Prostate gland (tissue), 2 donors: ENCODE measurements at regions not wholly inside any gene's neighbourhood (a gene's known extent, or its start where the extent isn't known, plus 50 kb on each side); places are given as distances from the start of the nearest gene placed in this dataset.
"Not testable (repeated sequence)": the region's sequence is repeated elsewhere in the genome, so short reads cannot be mapped to it uniquely, and the experiment has no call there.

Experiments
- DNase-seq: peaks from one replicate; pipeline ENCODE4 v3.0.0-alpha.2; 2019; ENCODE audit warnings: low spot score
- H3K27ac ChIP-seq, 2 donors: fragments of 200-600 bp; sonication (generic); 2 replicates each; pipeline ENCODE4 v1.5.1; 2017 to 2019
- H3K27me3 ChIP-seq: fragments of 200-600 bp; sonication (generic); replicated peaks from 2 replicates; pipeline ENCODE4 v1.5.1; 2019; ENCODE audit not compliant: insufficient read depth
- H3K36me3 ChIP-seq, 2 donors: fragments of 200-600 bp; sonication (generic); 1 replicate in 1 of 2; 2 replicates in 1 of 2; pipeline versions ENCODE4 v1.5.1 to v1.8.1; 2017 to 2019
- H3K4me1 ChIP-seq: fragments of 200-600 bp; sonication (generic); replicated peaks from 2 replicates; pipeline ENCODE4 v1.5.1; 2019
- H3K4me3 ChIP-seq, 2 donors: fragments of 200-600 bp; sonication (generic); 2 replicates each; pipeline ENCODE4 v1.5.1; 2017 to 2019
- H3K9me3 ChIP-seq: fragments of 200-600 bp; sonication (generic); 2 replicates; pipeline ENCODE4 v1.5.1; 2017
- CTCF ChIP-seq, 4 experiments: fragments of 200-600 bp in 2 of 4; fragments of 450-650 bp in 2 of 4; sonication (generic) in 2 of 4; IDR thresholded peaks; 1 replicate in 3 of 4; 2 replicates in 1 of 4; pipeline ENCODE4 v1.5.1; 2016 to 2019; ENCODE audit warnings: antibody characterized with exemption in 4 of 4, mild to moderate bottlenecking in 2 of 4, moderate library complexity in 2 of 4
- POLR2A ChIP-seq: fragments of 450-650 bp; IDR thresholded peaks from one replicate; pipeline ENCODE4 v1.6.1; 2016; ENCODE audit warnings: antibody characterized with exemption, mild to moderate bottlenecking
- POLR2AphosphoS5 ChIP-seq: sonication (generic); formaldehyde crosslinking; IDR thresholded peaks from one replicate; pipeline ENCODE4 v1.6.1; 2017; ENCODE audit warnings: antibody characterized with exemption
- WGBS: methylation state at CpG from one replicate; pipeline ENCODE4 v1.1.5; 2018; 5-methylcytosine and 5-hydroxymethylcytosine counted together
- intact Hi-C: fragments of 100-400 bp; cut with DNase I; formaldehyde crosslinking; loops from one replicate; pipeline ENCODE4 v1.14.2; 2022

GRCh38 chr4:174401471-174402130 is 117.9 kb downstream of the CEP44 start:
- no peak overlapping the region for H3K4me3 ChIP-seq
- DNase-seq, result no peak
- no peak for TF ChIP-seq CTCF (IDR thresholded peaks at IDR 0.05)
- TF ChIP-seq POLR2AphosphoS5, result no peak
- TF ChIP-seq POLR2A, result no peak
- intact Hi-C loops, result no loop called here
- H3K27me3 ChIP-seq, result no peaks in the 10 kb centered on the region
- no peak overlapping the region for H3K27ac ChIP-seq
- no peaks in the 10 kb centered on the region for H3K36me3 ChIP-seq
- H3K9me3 ChIP-seq, result no peaks in the 10 kb centered on the region
- 52% methylated on average over 11 of the region's 11 CpGs for WGBS
- no peaks in the 10 kb centered on the region for H3K4me1 ChIP-seq

- H3K36me3 ChIP-seq, H3K27me3 ChIP-seq, H3K9me3 ChIP-seq, intact Hi-C loops, H3K4me3 ChIP-seq, H3K4me1 ChIP-seq, DNase-seq, H3K27ac ChIP-seq: not testable (repeated sequence)
- 62% methylated on average over 8 of the region's 8 CpGs for WGBS
Measured at GRCh38 chr4:174400603-174401302, 117.0 kb downstream of the CEP44 start.

GRCh38 chr4:174398728-174399127 is 115.0 kb downstream of the CEP44 start:
- Histone ChIP-seq H3K4me1 (no peaks in the 10 kb centered on the region), H3K36me3 (no peaks in the 10 kb centered on the region), H3K4me3 (no peak overlapping the region), H3K9me3 (no peaks in the 10 kb centered on the region), H3K27me3 (no peaks in the 10 kb centered on the region), H3K27ac (no peak overlapping the region)
- intact Hi-C loops, result loop anchor here (10.0 kb wide), 1 partner anchor 126 kb away; the partner anchor contains the start of gene HPGD
- 37% methylated on average over 2 of the region's 2 CpGs for WGBS
- no peak for TF ChIP-seq CTCF (IDR thresholded peaks at IDR 0.05)
- TF ChIP-seq POLR2AphosphoS5, result no peak
- TF ChIP-seq POLR2A, result no peak
- DNase-seq, result no peak

GRCh38 chr4:174397366-174398155 is 113.8 kb downstream of the CEP44 start:
- H3K27me3 ChIP-seq, result no peaks in the 10 kb centered on the region
- no peaks in the 10 kb centered on the region for H3K36me3 ChIP-seq
- H3K4me3 ChIP-seq, result no peak overlapping the region
- no peak for DNase-seq
- TF ChIP-seq POLR2AphosphoS5 (no peak), POLR2A (no peak), CTCF (IDR thresholded peaks at IDR 0.05) (no peak)
- no peak overlapping the region for H3K27ac ChIP-seq
- no peaks in the 10 kb centered on the region for H3K9me3 ChIP-seq
- 60% methylated on average over 3 of the region's 3 CpGs for WGBS
- H3K4me1 ChIP-seq, result no peaks in the 10 kb centered on the region
- intact Hi-C loops, result loop anchor here (10.0 kb wide), 1 partner anchor 127 kb away; the partner anchor contains the start of gene HPGD

GRCh38 chr4:174396599-174397110 is 112.9 kb downstream of the CEP44 start:
- Histone ChIP-seq H3K4me1 (no peaks in the 10 kb centered on the region), H3K27ac (no peak overlapping the region), H3K4me3 (no peak overlapping the region), H3K9me3 (no peaks in the 10 kb centered on the region), H3K27me3 (no peaks in the 10 kb centered on the region), H3K36me3 (no peaks in the 10 kb centered on the region)
- 39% methylated on average over 5 of the region's 5 CpGs for WGBS
- no peak for TF ChIP-seq CTCF (IDR thresholded peaks at IDR 0.05)
- no peak for TF ChIP-seq POLR2A
- no peak for TF ChIP-seq POLR2AphosphoS5
- DNase-seq, result no peak
- intact Hi-C loops, result loop anchor here (10.0 kb wide), 1 partner anchor 128 kb away; the partner anchor contains the start of gene HPGD
